ENCODE measurements at regions not wholly inside any gene's neighbourhood (a gene's known extent, or its start where the extent isn't known, plus 50 kb on each side); places are given as distances from the start of the nearest gene placed in this dataset.

DNA sequence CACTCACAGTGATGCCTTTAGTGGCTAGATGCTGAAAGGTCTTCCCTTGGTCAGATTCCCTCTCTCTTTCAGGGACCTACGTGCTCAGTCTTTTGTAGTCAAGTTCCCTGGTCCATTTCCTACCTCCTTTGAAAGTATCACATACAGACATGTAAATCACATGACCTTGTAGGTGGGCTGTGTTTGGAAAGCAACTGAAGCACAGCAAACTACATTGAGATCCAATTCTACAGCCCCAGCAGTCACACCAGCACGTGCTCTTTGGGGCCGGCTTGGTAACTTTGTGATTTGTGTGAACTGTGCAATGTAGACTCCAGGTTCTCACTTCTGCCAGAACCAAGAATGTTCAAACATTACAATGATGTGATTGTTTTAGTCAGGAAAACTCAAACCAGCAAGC lies 89.7 kb upstream of the PLPP4 start:
- DNase-seq (ENCODE audit: low read depth in 1 of 2, low spot score in 1 of 2), result no peak
- H3K27ac ChIP-seq (replicated peaks), result no peak overlapping the region
- peaks cover 8% of the 10 kb centered on the region for H3K27me3 ChIP-seq (ENCODE audit: insufficient read depth, poor library complexity, severe bottlenecking)
- TF ChIP-seq SPI1 (IDR thresholded peaks at IDR 0.05; ENCODE audit: borderline replicate concordance, low read depth), result no peak
- TF ChIP-seq POLR2AphosphoS5 (IDR thresholded peaks at IDR 0.05; ENCODE audit: low read depth), result no peak
- no peak for TF ChIP-seq REST (IDR thresholded peaks at IDR 0.05; ENCODE audit: insufficient replicate concordance, low read depth)
- no peak for TF ChIP-seq GABPA (IDR thresholded peaks at IDR 0.05; ENCODE audit: low read depth)
- TF ChIP-seq CTCF (IDR thresholded peaks at IDR 0.05; ENCODE audit: insufficient read depth, low read length), result no peak
- H3K4me3 ChIP-seq (replicated peaks; ENCODE audit: insufficient read depth, low read length), result no peak overlapping the region

GRCh38 chr10:120368338-120368737 lies 88.7 kb upstream of the PLPP4 start:
- TF ChIP-seq SPI1 (IDR thresholded peaks at IDR 0.05; ENCODE audit: borderline replicate concordance, low read depth), result no peak
- no peak for TF ChIP-seq POLR2AphosphoS5 (IDR thresholded peaks at IDR 0.05; ENCODE audit: low read depth)
- TF ChIP-seq REST (IDR thresholded peaks at IDR 0.05; ENCODE audit: insufficient replicate concordance, low read depth), result no peak
- TF ChIP-seq CTCF (IDR thresholded peaks at IDR 0.05; ENCODE audit: insufficient read depth, low read length), result no peak
- no peak for TF ChIP-seq GABPA (IDR thresholded peaks at IDR 0.05; ENCODE audit: low read depth)
- H3K4me3 ChIP-seq (replicated peaks; ENCODE audit: insufficient read depth, low read length), result no peak overlapping the region
- H3K27me3 ChIP-seq (ENCODE audit: insufficient read depth, poor library complexity, severe bottlenecking), result peaks cover 8% of the 10 kb centered on the region
- no peak for DNase-seq (ENCODE audit: low read depth in 1 of 2, low spot score in 1 of 2)
- H3K27ac ChIP-seq (replicated peaks), result no peak overlapping the region

- H3K4me3 ChIP-seq (replicated peaks; ENCODE audit: insufficient read depth, low read length), result no peak overlapping the region
- peaks cover 8% of the 10 kb centered on the region for H3K27me3 ChIP-seq (ENCODE audit: insufficient read depth, poor library complexity, severe bottlenecking)
- no peak overlapping the region for H3K27ac ChIP-seq (replicated peaks)
- DNase-seq (ENCODE audit: low read depth in 1 of 2, low spot score in 1 of 2), result no peak
- TF ChIP-seq GABPA (IDR thresholded peaks at IDR 0.05; ENCODE audit: low read depth), result no peak
- TF ChIP-seq REST (IDR thresholded peaks at IDR 0.05; ENCODE audit: insufficient replicate concordance, low read depth), result no peak
- no peak for TF ChIP-seq SPI1 (IDR thresholded peaks at IDR 0.05; ENCODE audit: borderline replicate concordance, low read depth)
- no peak for TF ChIP-seq POLR2AphosphoS5 (IDR thresholded peaks at IDR 0.05; ENCODE audit: low read depth)
- TF ChIP-seq CTCF (IDR thresholded peaks at IDR 0.05; ENCODE audit: insufficient read depth, low read length), result no peak
Observed at GRCh38 chr10:120368927-120369326, 88.1 kb upstream of the PLPP4 start.

Data from HL-60 (cell line).